Stimulated activated CD4-positive, alpha-beta T cell treated with anti-CD3 and anti-CD28 coated beads, Interleukin-4, amount 100 ng/mL, for 24 hours (primary cell): ENCODE measurements at regions not wholly inside any gene's neighbourhood (a gene's known extent, or its start where the extent isn't known, plus 50 kb on each side); places are given as distances from the start of the nearest gene placed in this dataset.
"Not testable (repeated sequence)": the region's sequence is repeated elsewhere in the genome, so short reads cannot be mapped to it uniquely, and the experiment has no call there.

Experiments used
- DNase-seq: peaks from one replicate; pipeline ENCODE4 v3.0.0-alpha.2; 2020

GRCh38 chr2:209312450-209312849 lies 111.4 kb upstream of the MAP2 start:
- not testable (repeated sequence) for DNase-seq

GRCh38 chr2:209314653-209315052 lies 109.2 kb upstream of the MAP2 start:
- no peak for DNase-seq

GRCh38 chr2:209316141-209316540 lies 107.7 kb upstream of the MAP2 start:
- no peak for DNase-seq

GRCh38 chr2:209321076-209321475 lies 102.8 kb upstream of the MAP2 start:
- DNase-seq, result no peak

GRCh38 chr2:209321581-209321980 lies 102.3 kb upstream of the MAP2 start:
- DNase-seq, result no peak

- no peak for DNase-seq
These were observed 101.8 kb upstream of the MAP2 start for GRCh38 chr2:209322041-209322440.

GRCh38 chr2:209322905-209323512 lies 100.8 kb upstream of the MAP2 start:
- DNase-seq, result no peak

- DNase-seq, result no peak
These were observed 100.1 kb upstream of the MAP2 start for GRCh38 chr2:209323738-209324137.

GRCh38 chr2:209324281-209324680 lies 99.6 kb upstream of the MAP2 start:
- no peak for DNase-seq

- no peak for DNase-seq
These were observed 92.5 kb upstream of the MAP2 start for GRCh38 chr2:209331291-209331844.

GRCh38 chr2:209334188-209335017 lies 89.4 kb upstream of the MAP2 start:
- DNase-seq, result peak; percentile 19

- DNase-seq, result no peak
These were observed 83.3 kb upstream of the MAP2 start for GRCh38 chr2:209340522-209340921.

GRCh38 chr2:209344349-209344748 lies 79.5 kb upstream of the MAP2 start:
- DNase-seq, result no peak

GRCh38 chr2:209348433-209348832 lies 75.4 kb upstream of the MAP2 start:
- DNase-seq, result no peak

GRCh38 chr2:209351636-209352035 lies 72.2 kb upstream of the MAP2 start:
- no peak for DNase-seq

- no peak for DNase-seq
These were observed 64.9 kb upstream of the MAP2 start for GRCh38 chr2:209358992-209359391.

GRCh38 chr2:209367075-209367747 lies 56.6 kb upstream of the MAP2 start:
- DNase-seq, result no peak

- no peak for DNase-seq
These were observed 55.4 kb upstream of the MAP2 start for GRCh38 chr2:209368406-209368805.

- no peak for DNase-seq
These were observed 54.9 kb upstream of the MAP2 start for GRCh38 chr2:209368914-209369313.

GRCh38 chr2:209369656-209370055 lies 54.2 kb upstream of the MAP2 start:
- DNase-seq, result no peak

GRCh38 chr2:209371407-209371806 lies 52.4 kb upstream of the MAP2 start:
- no peak for DNase-seq
